ENCODE measurements at regions not wholly inside any gene's neighbourhood (a gene's known extent, or its start where the extent isn't known, plus 50 kb on each side); places are given as distances from the start of the nearest gene placed in this dataset.

GRCh38 chr17:62913991-62914570 lies 52.0 kb upstream of the TANC2 start:
- Histone ChIP-seq H3K4me3 (no peak overlapping the region), H3K27ac (no peak overlapping the region), H3K4me1 (replicated peaks) (no peaks in the 10 kb centered on the region), H3K9me3 (no peaks in the 10 kb centered on the region), H3K36me3 (no peaks in the 10 kb centered on the region), H3K27me3 (replicated peaks; ENCODE audit: insufficient read depth) (no peaks in the 10 kb centered on the region)
- intact Hi-C loops (cut with DNase I) = no loop called here
- 71% methylated on average over 3 of the region's 3 CpGs for WGBS
- TF ChIP-seq POLR2AphosphoS5 (IDR thresholded peaks at IDR 0.05) (no peak), POLR2A (IDR thresholded peaks at IDR 0.05) (no peak)
- no peak for DNase-seq (ENCODE audit: low spot score)

DNA sequence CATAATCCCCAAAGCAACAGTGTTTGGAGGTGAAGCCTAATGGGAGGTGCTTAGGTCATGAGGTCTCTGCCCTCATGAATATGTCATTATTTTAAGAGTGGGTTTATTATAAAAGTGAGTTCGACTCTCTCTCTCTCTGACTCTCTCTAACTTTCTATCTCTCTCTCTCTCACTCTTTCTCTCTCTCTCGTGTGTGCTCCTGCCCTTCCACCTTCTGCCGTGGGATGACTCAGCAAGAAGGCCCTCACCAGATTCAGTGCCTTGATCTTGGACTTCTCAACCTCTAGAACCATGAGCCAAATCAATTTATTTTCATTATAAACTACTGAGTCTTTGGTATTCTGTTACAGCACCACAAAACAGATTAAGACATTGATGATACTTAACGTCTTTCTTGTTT lies 53.7 kb upstream of the TANC2 start:
- 95% methylated on average over 4 of the region's 4 CpGs for WGBS
- intact Hi-C loops (cut with DNase I) = no loop called here
- Histone ChIP-seq H3K9me3 (no peaks in the 10 kb centered on the region), H3K27ac (no peak overlapping the region), H3K4me1 (replicated peaks) (no peaks in the 10 kb centered on the region), H3K27me3 (replicated peaks; ENCODE audit: insufficient read depth) (no peaks in the 10 kb centered on the region), H3K36me3 (no peaks in the 10 kb centered on the region), H3K4me3 (no peak overlapping the region)
- no peak for DNase-seq (ENCODE audit: low spot score)
- TF ChIP-seq POLR2AphosphoS5 (IDR thresholded peaks at IDR 0.05) = no peak
- no peak for TF ChIP-seq CTCF (IDR thresholded peaks at IDR 0.05)
- TF ChIP-seq POLR2A (IDR thresholded peaks at IDR 0.05) = no peak

GRCh38 chr17:62911114-62911513 lies 54.9 kb upstream of the TANC2 start:
- TF ChIP-seq CTCF (IDR thresholded peaks at IDR 0.05) (no peak), POLR2A (IDR thresholded peaks at IDR 0.05) (no peak), POLR2AphosphoS5 (IDR thresholded peaks at IDR 0.05) (no peak)
- Histone ChIP-seq H3K4me1 (replicated peaks) (no peaks in the 10 kb centered on the region), H3K4me3 (no peak overlapping the region), H3K27ac (no peak overlapping the region), H3K36me3 (no peaks in the 10 kb centered on the region), H3K9me3 (no peaks in the 10 kb centered on the region), H3K27me3 (replicated peaks; ENCODE audit: insufficient read depth) (no peaks in the 10 kb centered on the region)
- intact Hi-C loops (cut with DNase I) = no loop called here
- WGBS = 29% methylated on average over 3 of the region's 3 CpGs
- DNase-seq (ENCODE audit: low spot score) = no peak

DNA sequence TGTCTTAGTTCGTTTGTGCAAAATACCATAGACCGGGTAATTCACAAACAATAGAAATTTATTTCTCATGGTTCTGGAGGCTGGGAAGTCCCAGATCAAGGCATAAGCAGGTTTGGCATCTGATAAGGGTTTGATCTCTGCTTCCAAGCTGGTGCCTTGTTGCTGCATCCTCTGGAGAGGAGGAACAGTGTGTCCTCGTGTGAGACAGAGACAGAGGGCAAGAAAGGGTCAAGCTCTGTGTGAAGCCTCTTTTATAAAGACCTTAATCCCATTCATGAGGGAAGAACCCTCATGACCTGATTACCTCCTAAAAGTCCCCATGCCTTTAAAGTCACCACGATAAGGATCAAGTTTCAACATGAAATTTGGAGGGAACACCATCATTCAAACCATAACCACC lies 55.8 kb upstream of the TANC2 start:
- no peaks in the 10 kb centered on the region for H3K36me3 ChIP-seq
- no peaks in the 10 kb centered on the region for H3K9me3 ChIP-seq
- H3K4me3 ChIP-seq = no peak overlapping the region
- no peak for DNase-seq (ENCODE audit: low spot score)
- 59% methylated on average over 4 of the region's 4 CpGs for WGBS
- TF ChIP-seq POLR2A (IDR thresholded peaks at IDR 0.05) = no peak
- no peak for TF ChIP-seq CTCF (IDR thresholded peaks at IDR 0.05)
- TF ChIP-seq POLR2AphosphoS5 (IDR thresholded peaks at IDR 0.05) = no peak
- intact Hi-C loops (cut with DNase I) = no loop called here
- no peak overlapping the region for H3K27ac ChIP-seq
- H3K4me1 ChIP-seq (replicated peaks) = no peaks in the 10 kb centered on the region
- H3K27me3 ChIP-seq (replicated peaks; ENCODE audit: insufficient read depth) = no peaks in the 10 kb centered on the region

GRCh38 chr17:62907961-62908360 lies 58.1 kb upstream of the TANC2 start:
- WGBS = 74% methylated on average over 4 of the region's 4 CpGs
- intact Hi-C loops (cut with DNase I) = no loop called here
- no peak for TF ChIP-seq CTCF (IDR thresholded peaks at IDR 0.05)
- no peak for TF ChIP-seq POLR2AphosphoS5 (IDR thresholded peaks at IDR 0.05)
- no peak for TF ChIP-seq POLR2A (IDR thresholded peaks at IDR 0.05)

More at GRCh38 chr17:62907961-62908360, 58.1 kb upstream of the TANC2 start:
- no peak overlapping the region for H3K4me3 ChIP-seq
- no peaks in the 10 kb centered on the region for H3K9me3 ChIP-seq
- DNase-seq (ENCODE audit: low spot score) = no peak
- no peaks in the 10 kb centered on the region for H3K27me3 ChIP-seq (replicated peaks; ENCODE audit: insufficient read depth)
- no peaks in the 10 kb centered on the region for H3K4me1 ChIP-seq (replicated peaks)
- H3K36me3 ChIP-seq = no peaks in the 10 kb centered on the region
- H3K27ac ChIP-seq = no peak overlapping the region
